HL-60 (cell line): ENCODE measurements at regions not wholly inside any gene's neighbourhood (a gene's known extent, or its start where the extent isn't known, plus 50 kb on each side); places are given as distances from the start of the nearest gene placed in this dataset.

ENCODE experiments used
- GABPA ChIP-seq: IDR thresholded peaks from 2 replicates; pipeline ENCODE4 v1.6.1; 2012; ENCODE audit warnings: low read depth
- POLR2AphosphoS5 ChIP-seq: IDR thresholded peaks from 2 replicates; pipeline ENCODE4 v1.6.1; 2012; ENCODE audit warnings: low read depth
- REST ChIP-seq: IDR thresholded peaks from 2 replicates; pipeline ENCODE4 v1.6.1; 2012; ENCODE audit warnings: low read depth; ENCODE audit not compliant: insufficient replicate concordance
- SPI1 ChIP-seq: IDR thresholded peaks from 2 replicates; pipeline ENCODE4 v1.6.1; 2012; ENCODE audit warnings: low read depth, mild to moderate bottlenecking, borderline replicate concordance
- TF ChIP-seq, protein P1 (sequence below): IDR thresholded peaks from one replicate; pipeline ENCODE4 v1.5.1; 2011; ENCODE audit warnings: low read length, control low read depth, inconsistent platforms; ENCODE audit not compliant: insufficient read depth

GRCh38 chr16:73364413-73364812 is 316.5 kb upstream of the ZFHX3 start:
- no peak for TF ChIP-seq GABPA
- TF ChIP-seq, protein P1, sequence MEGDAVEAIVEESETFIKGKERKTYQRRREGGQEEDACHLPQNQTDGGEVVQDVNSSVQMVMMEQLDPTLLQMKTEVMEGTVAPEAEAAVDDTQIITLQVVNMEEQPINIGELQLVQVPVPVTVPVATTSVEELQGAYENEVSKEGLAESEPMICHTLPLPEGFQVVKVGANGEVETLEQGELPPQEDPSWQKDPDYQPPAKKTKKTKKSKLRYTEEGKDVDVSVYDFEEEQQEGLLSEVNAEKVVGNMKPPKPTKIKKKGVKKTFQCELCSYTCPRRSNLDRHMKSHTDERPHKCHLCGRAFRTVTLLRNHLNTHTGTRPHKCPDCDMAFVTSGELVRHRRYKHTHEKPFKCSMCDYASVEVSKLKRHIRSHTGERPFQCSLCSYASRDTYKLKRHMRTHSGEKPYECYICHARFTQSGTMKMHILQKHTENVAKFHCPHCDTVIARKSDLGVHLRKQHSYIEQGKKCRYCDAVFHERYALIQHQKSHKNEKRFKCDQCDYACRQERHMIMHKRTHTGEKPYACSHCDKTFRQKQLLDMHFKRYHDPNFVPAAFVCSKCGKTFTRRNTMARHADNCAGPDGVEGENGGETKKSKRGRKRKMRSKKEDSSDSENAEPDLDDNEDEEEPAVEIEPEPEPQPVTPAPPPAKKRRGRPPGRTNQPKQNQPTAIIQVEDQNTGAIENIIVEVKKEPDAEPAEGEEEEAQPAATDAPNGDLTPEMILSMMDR, result no peak
- no peak for TF ChIP-seq REST
- TF ChIP-seq POLR2AphosphoS5, result no peak
- no peak for TF ChIP-seq SPI1
